ENCODE measurements at regions not wholly inside any gene's neighbourhood (a gene's known extent, or its start where the extent isn't known, plus 50 kb on each side); places are given as distances from the start of the nearest gene placed in this dataset.

GRCh38 chr5:130893006-130893405 lies 272.1 kb downstream of the HINT1 start:
- Histone ChIP-seq H3K4me1 (replicated peaks; ENCODE audit: insufficient read depth) (no peaks in the 10 kb centered on the region), H3F3A (ENCODE audit: insufficient read depth, low read depth) (no peaks in the 10 kb centered on the region), H3K27ac (no peak overlapping the region), H3K36me3 (ENCODE audit: low read depth) (no peaks in the 10 kb centered on the region), H3K79me2 (ENCODE audit: low read depth) (no peaks in the 10 kb centered on the region), H4K20me1 (ENCODE audit: insufficient read depth) (no peaks in the 10 kb centered on the region), H3K27me3 (ENCODE audit: insufficient read depth, low read depth) (no peaks in the 10 kb centered on the region), H2AFZ (no peak overlapping the region), H3K4me3 (no peak overlapping the region), H3K4me2 (no peak overlapping the region), H3K9me2 (ENCODE audit: insufficient read depth) (no peaks in the 10 kb centered on the region), H3K9me3 (ENCODE audit: insufficient read depth, low read depth) (no peaks in the 10 kb centered on the region)
- ChIA-PET POLR2A (ENCODE audit: unreplicated experiment) (interaction anchor here (0.7 kb wide), 1 partner anchor 607 kb away, joined by 3 read pairs; no protein-coding TSS in a partner anchor), CTCF (interaction anchor here (0.6 kb wide), 1 partner anchor 653 kb away, joined by 3 read pairs; no protein-coding TSS in a partner anchor)
- DNase-seq: no peak
- intact Hi-C loops (cut with micrococcal nuclease; ENCODE audit: unreplicated experiment): loop anchor here (10.0 kb wide), 1 partner anchor 118 kb away; no protein-coding TSS in a partner anchor
- no TSS peak for BruUV-seq (replicated peaks)
- TF ChIP-seq CTCF (conservative IDR thresholded peaks at IDR 0.05): no peak
- TF ChIP-seq EZH2 (IDR thresholded peaks at IDR 0.05; ENCODE audit: low read depth): no peak

- DNase-seq: no peak
- Histone ChIP-seq H3K9me3 (ENCODE audit: insufficient read depth, low read depth) (no peaks in the 10 kb centered on the region), H3F3A (ENCODE audit: insufficient read depth, low read depth) (no peaks in the 10 kb centered on the region), H3K4me1 (replicated peaks; ENCODE audit: insufficient read depth) (no peaks in the 10 kb centered on the region), H3K27ac (no peak overlapping the region), H3K9me2 (ENCODE audit: insufficient read depth) (no peaks in the 10 kb centered on the region), H3K4me3 (no peak overlapping the region), H3K36me3 (ENCODE audit: low read depth) (no peaks in the 10 kb centered on the region), H3K79me2 (ENCODE audit: low read depth) (no peaks in the 10 kb centered on the region), H3K27me3 (ENCODE audit: insufficient read depth, low read depth) (no peaks in the 10 kb centered on the region), H4K20me1 (ENCODE audit: insufficient read depth) (no peaks in the 10 kb centered on the region), H2AFZ (no peak overlapping the region), H3K4me2 (no peak overlapping the region)
- intact Hi-C loops (cut with micrococcal nuclease; ENCODE audit: unreplicated experiment): loop anchor here (10.0 kb wide), 1 partner anchor 116 kb away; no protein-coding TSS in a partner anchor
- ChIA-PET CTCF (no interaction called here), POLR2A (ENCODE audit: unreplicated experiment) (no interaction called here)
- TF ChIP-seq CTCF (conservative IDR thresholded peaks at IDR 0.05) (no peak), EZH2 (IDR thresholded peaks at IDR 0.05; ENCODE audit: low read depth) (no peak)
- no TSS peak for BruUV-seq (replicated peaks)
These were observed 274.4 kb downstream of the HINT1 start for GRCh38 chr5:130890610-130891009.

DNA sequence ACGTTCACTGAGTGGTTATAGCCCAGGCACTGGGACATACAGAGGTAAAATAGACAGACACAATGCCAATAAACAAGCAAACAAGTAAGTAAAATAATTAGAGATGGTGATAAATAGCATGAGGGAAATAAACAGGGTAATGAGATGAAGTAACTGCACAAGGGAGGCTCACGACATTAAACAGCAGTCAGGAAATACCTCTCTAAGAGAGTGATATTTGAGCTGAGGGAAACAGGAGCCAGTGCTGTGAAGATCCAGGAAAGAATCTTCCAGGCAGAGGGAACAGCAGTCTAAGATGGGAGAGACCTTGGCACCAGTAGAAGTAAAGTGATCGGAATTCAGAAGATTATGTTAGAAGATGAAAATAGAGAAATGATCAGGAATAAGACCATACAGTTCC lies 279.4 kb downstream of the HINT1 start:
- no peak for DNase-seq
- Histone ChIP-seq H3K27ac (no peak overlapping the region), H3K4me1 (replicated peaks; ENCODE audit: insufficient read depth) (no peaks in the 10 kb centered on the region), H3K27me3 (ENCODE audit: insufficient read depth, low read depth) (no peaks in the 10 kb centered on the region), H2AFZ (no peak overlapping the region), H3K36me3 (ENCODE audit: low read depth) (no peaks in the 10 kb centered on the region), H4K20me1 (ENCODE audit: insufficient read depth) (no peaks in the 10 kb centered on the region), H3K79me2 (ENCODE audit: low read depth) (no peaks in the 10 kb centered on the region), H3K4me3 (no peak overlapping the region), H3F3A (ENCODE audit: insufficient read depth, low read depth) (no peaks in the 10 kb centered on the region), H3K9me3 (ENCODE audit: insufficient read depth, low read depth) (no peaks in the 10 kb centered on the region), H3K9me2 (ENCODE audit: insufficient read depth) (no peaks in the 10 kb centered on the region), H3K4me2 (no peak overlapping the region)
- no TSS peak for BruUV-seq (replicated peaks)
- POLR2A ChIA-PET (ENCODE audit: unreplicated experiment): no interaction called here
- intact Hi-C loops (cut with micrococcal nuclease; ENCODE audit: unreplicated experiment): no loop called here
- TF ChIP-seq CTCF (conservative IDR thresholded peaks at IDR 0.05) (no peak), EZH2 (IDR thresholded peaks at IDR 0.05; ENCODE audit: low read depth) (no peak)
- CTCF ChIA-PET: no interaction called here
